GM12878 (cell line): ENCODE measurements at regions not wholly inside any gene's neighbourhood (a gene's known extent, or its start where the extent isn't known, plus 50 kb on each side); places are given as distances from the start of the nearest gene placed in this dataset.

Source experiments
- ATAC-seq: fragments of 200-7000 bp; cut with Tn5 transposase; 3 replicates; pipeline ENCODE4 v1.9.1; 2020; ENCODE audit warnings: mild to moderate bottlenecking, moderate library complexity
- BruUV-seq: library from RNA; stranded (reverse); fragments of 400-500 nt; replicated peaks from 2 replicates; lab custom pipeline; 2021; lab: Mats Ljungman, UMichigan
- CTCF ChIA-PET: fragments of 300-600 bp; sonication (Branson Sonifier 250); formaldehyde crosslinking; extraction: SDS; loops from one replicate; lab custom pipeline; 2021; ENCODE audit warnings: inconsistent platforms; lab: Yijun Ruan, JAX
- POLR2A ChIA-PET: fragments of 350-600 bp; formaldehyde crosslinking; extraction: SDS; loops from one replicate; lab custom pipeline; 2021; ENCODE audit warnings: inconsistent platforms; lab: Charles Lee
- RAD21 ChIA-PET: fragments of 300-600 bp; sonication (Branson Sonifier 250); formaldehyde crosslinking; loops from one replicate; lab custom pipeline; 2023; ENCODE audit warnings: antibody characterized with exemption; ENCODE audit not compliant: unreplicated experiment; lab: Charles Lee
- SMC1A ChIA-PET: fragments of 300-600 bp; sonication (Branson Sonifier 250); formaldehyde crosslinking; loops from one replicate; lab custom pipeline; 2023; ENCODE audit not compliant: unreplicated experiment, uncharacterized antibody; lab: Charles Lee
- DNase-seq: peaks from one replicate; pipeline ENCODE4 v3.0.0-alpha.2; 2011; ENCODE audit warnings: low read depth, low spot score
- FAIRE-seq: peaks from 3 replicates; lab custom pipeline; 2011; peaks lifted over from hg19 to GRCh38; lab: Jason Lieb, UNC
- H2AFZ ChIP-seq: 2 replicates; pipeline ENCODE4 v1.6.0; 2011; ENCODE audit warnings: low read depth, low read length, control low read depth; ENCODE audit not compliant: control insufficient read depth
- H3K27ac ChIP-seq: 2 replicates; pipeline ENCODE4 v1.5.1; 2011; ENCODE audit warnings: control low read depth; ENCODE audit not compliant: control insufficient read depth, insufficient read depth
- H3K27me3 ChIP-seq, 2 experiments: replicated peaks in 1 of 2; 2 replicates each; pipeline versions ENCODE4 v1.6.0 to v1.6.1; 2011; ENCODE audit warnings: low read length in 1 of 2; ENCODE audit not compliant: control insufficient read depth in 2 of 2, insufficient read depth in 2 of 2
- H3K36me3 ChIP-seq, 2 experiments: 2 replicates each; pipeline ENCODE4 v1.5.1; 2011; ENCODE audit warnings: low read length in 1 of 2; ENCODE audit not compliant: control insufficient read depth in 2 of 2, insufficient read depth in 2 of 2
- H3K4me1 ChIP-seq: 2 replicates; pipeline ENCODE4 v1.6.1; 2011; ENCODE audit warnings: mild to moderate bottlenecking, low read length, moderate library complexity, mixed read lengths; ENCODE audit not compliant: control insufficient read depth, insufficient read depth
- H3K4me2 ChIP-seq: 2 replicates; pipeline ENCODE4 v1.6.0; 2011; ENCODE audit warnings: control low read depth; ENCODE audit not compliant: control insufficient read depth, insufficient read depth
- H3K4me3 ChIP-seq: fragments of 200-600 bp; sonication (generic); 2 replicates; pipeline ENCODE4 v1.5.1; 2016
- H3K79me2 ChIP-seq: 2 replicates; pipeline ENCODE4 v1.6.0; 2011; ENCODE audit warnings: low read length; ENCODE audit not compliant: control insufficient read depth, insufficient read depth
- H3K9ac ChIP-seq: 2 replicates; pipeline ENCODE4 v1.8.0; 2011; ENCODE audit warnings: low read length, control low read depth, mixed read lengths; ENCODE audit not compliant: control insufficient read depth, insufficient read depth
- H3K9me3 ChIP-seq: replicated peaks from 3 replicates; pipeline ENCODE4 v1.5.1; 2011; ENCODE audit warnings: mild to moderate bottlenecking, low read length; ENCODE audit not compliant: control insufficient read depth, insufficient read depth
- H4K20me1 ChIP-seq: 2 replicates; pipeline ENCODE4 v1.6.0; 2011; ENCODE audit not compliant: control insufficient read depth, insufficient read depth
- BHLHE40 ChIP-seq, 2 experiments: fragments of 450-650 bp in 1 of 2; IDR thresholded peaks; 2 replicates each; pipeline ENCODE4 v1.6.1; 2011 to 2017; ENCODE audit warnings: low read depth in 2 of 2, borderline replicate concordance in 1 of 2, improper control_type of control experiment in 1 of 2, low read length in 1 of 2, mild to moderate bottlenecking in 1 of 2
- CBX5 ChIP-seq: sonication (generic); IDR thresholded peaks from 2 replicates; pipeline ENCODE4 v1.6.1; 2016; ENCODE audit warnings: low read depth, moderate library complexity, mild to moderate bottlenecking, inconsistent platforms
- CEBPZ ChIP-seq: fragments of 150-350 bp; IDR thresholded peaks from 2 replicates; pipeline ENCODE4 v1.6.1; 2016; ENCODE audit warnings: low read depth, low read length
- GABPA ChIP-seq: IDR thresholded peaks from 2 replicates; pipeline ENCODE4 v1.6.1; 2014; ENCODE audit warnings: antibody characterized with exemption, low read depth, mild to moderate bottlenecking, inconsistent platforms
- KLF5 ChIP-seq: fragments of 450-650 bp; IDR thresholded peaks from 2 replicates; pipeline ENCODE4 v1.6.1; 2014; ENCODE audit warnings: mild to moderate bottlenecking; ENCODE audit not compliant: partially characterized antibody
- RFX5 ChIP-seq: IDR thresholded peaks from 2 replicates; pipeline ENCODE4 v1.6.1; 2011; ENCODE audit warnings: low read depth, low read length, improper control_type of control experiment
- SMAD1 ChIP-seq: fragments of 450-650 bp; IDR thresholded peaks from 2 replicates; pipeline ENCODE4 v1.6.1; 2018; ENCODE audit warnings: mild to moderate bottlenecking, low read depth; ENCODE audit not compliant: partially characterized antibody
- SMC3 ChIP-seq: IDR thresholded peaks from 2 replicates; pipeline ENCODE4 v1.6.1; 2011; ENCODE audit warnings: low read length, improper control_type of control experiment, borderline replicate concordance
- SRF ChIP-seq, 2 experiments: IDR thresholded peaks; 2 replicates each; pipeline ENCODE4 v1.6.1; 2011; ENCODE audit warnings: low read depth in 2 of 2, low read length in 2 of 2, mild to moderate bottlenecking in 1 of 2, moderate library complexity in 1 of 2
- ZZZ3 ChIP-seq: IDR thresholded peaks from 2 replicates; pipeline ENCODE4 v1.6.1; 2011; ENCODE audit warnings: low read depth; ENCODE audit not compliant: control insufficient read depth, insufficient read length
- WGBS: methylation state at CpG from one replicate; pipeline ENCODE4 v1.1.6; 2016; ENCODE audit warnings: low lambda C conversion rate; ENCODE audit not compliant: insufficient replicate concordance, insufficient coverage; ENCODE audit errors: missing lambda C conversion rate; 5-methylcytosine and 5-hydroxymethylcytosine counted together
- in situ Hi-C: fragments of 300-500 bp; cut with MboI; formaldehyde crosslinking; loops from 9 replicates; pipeline ENCODE4 v1.14.3; 2018; ENCODE audit warnings: mixed read lengths
- intact Hi-C: fragments of 100-400 bp; cut with micrococcal nuclease; formaldehyde crosslinking; loops from one replicate; pipeline ENCODE4 v1.14.2; 2022; ENCODE audit not compliant: unreplicated experiment
- TF ChIP-seq, protein P1 (sequence below): IDR thresholded peaks from 2 replicates; pipeline ENCODE4 v1.6.1; 2011; ENCODE audit warnings: mild to moderate bottlenecking, low read depth, low read length, moderate library complexity; ENCODE audit not compliant: insufficient replicate concordance
- TF ChIP-seq, protein P2 (sequence below): fragments of 450-650 bp; IDR thresholded peaks from 2 replicates; pipeline ENCODE4 v1.6.1; 2017; ENCODE audit warnings: borderline replicate concordance
- TF ChIP-seq, protein P3 (sequence below): IDR thresholded peaks from 2 replicates; pipeline ENCODE4 v1.6.1; 2012; ENCODE audit warnings: low read depth, low read length, improper control_type of control experiment
- TF ChIP-seq, protein P4 (sequence below): IDR thresholded peaks from 2 replicates; pipeline ENCODE4 v1.6.1; 2011; ENCODE audit warnings: low read depth, low read length, improper control_type of control experiment, borderline replicate concordance

- BruUV-seq = no TSS peak
- Histone ChIP-seq H3K27me3 (no peaks in the 10 kb centered on the region), H3K4me1 (no peaks in the 10 kb centered on the region), H3K79me2 (no peaks in the 10 kb centered on the region), H3K9ac (no peak overlapping the region), H2AFZ (no peak overlapping the region), H3K9me3 (no peaks in the 10 kb centered on the region), H3K27ac (no peak overlapping the region), H3K4me2 (no peak overlapping the region), H3K36me3 (no peaks in the 10 kb centered on the region), H4K20me1 (no peaks in the 10 kb centered on the region), H3K4me3 (no peak overlapping the region)
- intact Hi-C loops (no loop called here), in situ Hi-C loops (no loop called here)
- ChIA-PET SMC1A (interaction anchor here (1.0 to 1.8 kb wide), 3 partner anchors 11 to 44 kb away, joined by 3 to 5 read pairs (median 3); no protein-coding TSS in a partner anchor), CTCF (interaction anchor here (1.0 kb wide), 1 partner anchor 85 kb away, joined by 3 read pairs; no protein-coding TSS in a partner anchor), POLR2A (interaction anchor here (0.8 kb wide), 1 partner anchor 13 kb away, joined by 4 read pairs; no protein-coding TSS in a partner anchor), RAD21 (interaction anchor here (1.6 kb wide), 1 partner anchor 38 kb away, joined by 6 read pairs; no protein-coding TSS in a partner anchor)
- FAIRE-seq (no peak), ATAC-seq (peak; percentile 59), DNase-seq (no peak)
- 56% methylated on average over 5 of the region's 5 CpGs for WGBS
- no peak for TF ChIP-seq CEBPZ
- TF ChIP-seq, protein P1, sequence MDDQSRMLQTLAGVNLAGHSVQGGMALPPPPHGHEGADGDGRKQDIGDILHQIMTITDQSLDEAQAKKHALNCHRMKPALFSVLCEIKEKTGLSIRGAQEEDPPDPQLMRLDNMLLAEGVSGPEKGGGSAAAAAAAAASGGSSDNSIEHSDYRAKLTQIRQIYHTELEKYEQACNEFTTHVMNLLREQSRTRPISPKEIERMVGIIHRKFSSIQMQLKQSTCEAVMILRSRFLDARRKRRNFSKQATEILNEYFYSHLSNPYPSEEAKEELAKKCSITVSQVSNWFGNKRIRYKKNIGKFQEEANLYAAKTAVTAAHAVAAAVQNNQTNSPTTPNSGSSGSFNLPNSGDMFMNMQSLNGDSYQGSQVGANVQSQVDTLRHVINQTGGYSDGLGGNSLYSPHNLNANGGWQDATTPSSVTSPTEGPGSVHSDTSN = no peak
- no peak for TF ChIP-seq RFX5
- no peak for TF ChIP-seq CBX5
- no peak for TF ChIP-seq BHLHE40 (IDR thresholded peaks at IDR 0.05; ENCODE audit: borderline replicate concordance in 1 of 2, low read depth in 2 of 2, low read length in 1 of 2)
- TF ChIP-seq, protein P2, sequence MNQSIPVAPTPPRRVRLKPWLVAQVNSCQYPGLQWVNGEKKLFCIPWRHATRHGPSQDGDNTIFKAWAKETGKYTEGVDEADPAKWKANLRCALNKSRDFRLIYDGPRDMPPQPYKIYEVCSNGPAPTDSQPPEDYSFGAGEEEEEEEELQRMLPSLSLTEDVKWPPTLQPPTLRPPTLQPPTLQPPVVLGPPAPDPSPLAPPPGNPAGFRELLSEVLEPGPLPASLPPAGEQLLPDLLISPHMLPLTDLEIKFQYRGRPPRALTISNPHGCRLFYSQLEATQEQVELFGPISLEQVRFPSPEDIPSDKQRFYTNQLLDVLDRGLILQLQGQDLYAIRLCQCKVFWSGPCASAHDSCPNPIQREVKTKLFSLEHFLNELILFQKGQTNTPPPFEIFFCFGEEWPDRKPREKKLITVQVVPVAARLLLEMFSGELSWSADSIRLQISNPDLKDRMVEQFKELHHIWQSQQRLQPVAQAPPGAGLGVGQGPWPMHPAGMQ = no peak
- no peak for TF ChIP-seq SRF (IDR thresholded peaks at IDR 0.05; ENCODE audit: low read depth in 2 of 2, low read length in 2 of 2)
- no peak for TF ChIP-seq ZZZ3
- no peak for TF ChIP-seq KLF5
- TF ChIP-seq SMC3 = no peak
- no peak for TF ChIP-seq GABPA
- no peak for TF ChIP-seq SMAD1
- TF ChIP-seq, protein P3, sequence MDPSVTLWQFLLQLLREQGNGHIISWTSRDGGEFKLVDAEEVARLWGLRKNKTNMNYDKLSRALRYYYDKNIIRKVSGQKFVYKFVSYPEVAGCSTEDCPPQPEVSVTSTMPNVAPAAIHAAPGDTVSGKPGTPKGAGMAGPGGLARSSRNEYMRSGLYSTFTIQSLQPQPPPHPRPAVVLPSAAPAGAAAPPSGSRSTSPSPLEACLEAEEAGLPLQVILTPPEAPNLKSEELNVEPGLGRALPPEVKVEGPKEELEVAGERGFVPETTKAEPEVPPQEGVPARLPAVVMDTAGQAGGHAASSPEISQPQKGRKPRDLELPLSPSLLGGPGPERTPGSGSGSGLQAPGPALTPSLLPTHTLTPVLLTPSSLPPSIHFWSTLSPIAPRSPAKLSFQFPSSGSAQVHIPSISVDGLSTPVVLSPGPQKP = no peak
- TF ChIP-seq, protein P4, sequence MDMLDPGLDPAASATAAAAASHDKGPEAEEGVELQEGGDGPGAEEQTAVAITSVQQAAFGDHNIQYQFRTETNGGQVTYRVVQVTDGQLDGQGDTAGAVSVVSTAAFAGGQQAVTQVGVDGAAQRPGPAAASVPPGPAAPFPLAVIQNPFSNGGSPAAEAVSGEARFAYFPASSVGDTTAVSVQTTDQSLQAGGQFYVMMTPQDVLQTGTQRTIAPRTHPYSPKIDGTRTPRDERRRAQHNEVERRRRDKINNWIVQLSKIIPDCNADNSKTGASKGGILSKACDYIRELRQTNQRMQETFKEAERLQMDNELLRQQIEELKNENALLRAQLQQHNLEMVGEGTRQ = no peak
Observed at GRCh38 chr17:72474719-72475477, 354.1 kb downstream of the SOX9 start.
